WTC11 (cell line): ENCODE measurements at regions not wholly inside any gene's neighbourhood (a gene's known extent, or its start where the extent isn't known, plus 50 kb on each side); places are given as distances from the start of the nearest gene placed in this dataset.
A peak's percentile ranks its signal among the peaks of the same experiment; 100 is the strongest.

Experiments used
- ATAC-seq: fragments of 200-7000 bp; cut with Tn5 transposase; 2 replicates; pipeline ENCODE4 v1.10.0; 2021; ENCODE audit warnings: mild to moderate bottlenecking, moderate library complexity
- CTCF ChIA-PET: fragments of 300-600 bp; sonication (Branson Sonifier 250); formaldehyde crosslinking; loops from one replicate; lab custom pipeline; 2021; ENCODE audit warnings: antibody characterized with exemption; lab: Charles Lee
- POLR2A ChIA-PET: fragments of 350-600 bp; sonication (Branson Sonifier 250); formaldehyde crosslinking; loops from one replicate; lab custom pipeline; 2021; ENCODE audit warnings: antibody characterized with exemption; lab: Charles Lee
- DNase-seq: peaks from one replicate; pipeline ENCODE4 v3.0.0; 2021; ENCODE audit warnings: low spot score
- H3K27ac Mint-ChIP-seq: 2 replicates; pipeline ENCODE4 v1.8.0; 2021; ENCODE audit warnings: mixed read lengths
- H3K27me3 Mint-ChIP-seq: 2 replicates; pipeline ENCODE4 v1.8.0; 2021; ENCODE audit warnings: low read depth, mild to moderate bottlenecking, moderate library complexity, mixed read lengths
- H3K36me3 Mint-ChIP-seq: 2 replicates; pipeline ENCODE4 v1.8.0; 2021; ENCODE audit warnings: mixed read lengths
- H3K4me1 Mint-ChIP-seq: 2 replicates; pipeline ENCODE4 v1.8.0; 2022; ENCODE audit warnings: mixed read lengths
- H3K4me3 Mint-ChIP-seq: 2 replicates; pipeline ENCODE4 v1.8.0; 2021; ENCODE audit warnings: mild to moderate bottlenecking, moderate library complexity, mixed read lengths
- H3K9me3 Mint-ChIP-seq: 2 replicates; pipeline ENCODE4 v1.8.0; 2021; ENCODE audit warnings: mixed read lengths
- ESRRA ChIP-seq: sonication (generic); formaldehyde crosslinking; IDR thresholded peaks from 2 replicates; pipeline ENCODE4 v1.8.1; 2022; ENCODE audit warnings: mild to moderate bottlenecking, missing genetic modification reagents, borderline replicate concordance
- IRF2 ChIP-seq: sonication (generic); formaldehyde crosslinking; IDR thresholded peaks from 2 replicates; pipeline ENCODE4 v1.8.0; 2022; ENCODE audit warnings: low read depth, missing genetic modification reagents, borderline replicate concordance
- MXD4 ChIP-seq: fragments of 250-450 bp; sonication (Bioruptor Pico); IDR thresholded peaks from 2 replicates; pipeline ENCODE4 v1.8.0; 2021; ENCODE audit warnings: mild to moderate bottlenecking, moderate library complexity, borderline replicate concordance
- NFYB ChIP-seq: sonication (generic); formaldehyde crosslinking; conservative IDR thresholded peaks from 2 replicates; pipeline ENCODE4 v1.8.0; 2022; ENCODE audit warnings: low read depth, missing genetic modification reagents
- NR2C2 ChIP-seq: sonication (generic); formaldehyde crosslinking; IDR thresholded peaks from 2 replicates; pipeline ENCODE4 v1.8.0; 2022; ENCODE audit warnings: mild to moderate bottlenecking, missing genetic modification reagents
- SMAD3 ChIP-seq: sonication (generic); formaldehyde crosslinking; IDR thresholded peaks from 2 replicates; pipeline ENCODE4 v1.8.0; 2022; ENCODE audit warnings: missing genetic modification reagents, mild to moderate bottlenecking, borderline replicate concordance
- ZBTB43 ChIP-seq: sonication (generic); formaldehyde crosslinking; IDR thresholded peaks from 2 replicates; pipeline ENCODE4 v1.8.1; 2023; ENCODE audit warnings: mild to moderate bottlenecking, missing genetic modification reagents
- ZNF317 ChIP-seq: sonication (generic); formaldehyde crosslinking; IDR thresholded peaks from 2 replicates; pipeline ENCODE4 v1.8.1; 2023; ENCODE audit warnings: low read depth, mild to moderate bottlenecking, moderate library complexity, missing genetic modification reagents, borderline replicate concordance
- TF ChIP-seq, protein P1 (sequence below): fragments of 250-450 bp; sonication (Bioruptor Pico); IDR thresholded peaks from 2 replicates; pipeline ENCODE4 v2.1.2; 2022; ENCODE audit warnings: mild to moderate bottlenecking, moderate library complexity
- TF ChIP-seq, protein P2 (sequence below): sonication (generic); formaldehyde crosslinking; IDR thresholded peaks from 2 replicates; pipeline ENCODE4 v1.8.1; 2022; ENCODE audit warnings: mild to moderate bottlenecking, moderate library complexity, missing genetic modification reagents
- TF ChIP-seq, protein P3 (sequence below): fragments of 250-450 bp; sonication (Bioruptor Pico); IDR thresholded peaks from 2 replicates; pipeline ENCODE4 v1.9.0; 2021; ENCODE audit warnings: mild to moderate bottlenecking
- TF ChIP-seq, protein P4 (sequence below): sonication (generic); formaldehyde crosslinking; IDR thresholded peaks from 2 replicates; pipeline ENCODE4 v1.8.0; 2023; ENCODE audit warnings: mild to moderate bottlenecking, missing genetic modification reagents
- TF ChIP-seq, protein P5 (sequence below): sonication (generic); formaldehyde crosslinking; IDR thresholded peaks from 2 replicates; pipeline ENCODE4 v1.8.1; 2023; ENCODE audit warnings: mild to moderate bottlenecking, missing genetic modification reagents

DNA sequence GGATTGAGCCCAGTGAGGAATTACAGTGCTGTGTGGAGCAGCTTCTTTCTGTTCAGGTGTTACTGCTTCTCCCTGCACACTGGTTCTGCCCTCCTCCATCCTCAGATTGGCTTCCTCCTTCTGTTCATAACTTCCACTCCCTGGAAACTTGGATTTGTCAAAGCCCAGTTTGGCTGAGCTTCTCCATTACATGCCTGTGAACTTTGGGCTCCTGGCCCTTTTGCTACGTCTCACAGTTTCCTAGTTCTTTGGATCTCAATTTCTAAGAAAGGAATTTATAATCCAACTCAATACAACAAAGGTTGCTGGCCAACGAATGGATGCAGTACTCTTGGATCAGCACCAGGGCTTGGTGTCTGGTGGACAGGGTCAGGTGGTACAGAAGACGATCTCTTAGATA is 318.1 kb downstream of the RPS24 start (continued):
- TF ChIP-seq ZBTB43 (CRISPR knock-in tag) (no peak), NFYB (CRISPR knock-in tag) (no peak)

- H3K27me3 Mint-ChIP-seq = no peaks in the 10 kb centered on the region
- H3K9me3 Mint-ChIP-seq = peaks cover 2% of the 10 kb centered on the region; the same call in 1 of the 2 replicates
- TF ChIP-seq, protein P1, sequence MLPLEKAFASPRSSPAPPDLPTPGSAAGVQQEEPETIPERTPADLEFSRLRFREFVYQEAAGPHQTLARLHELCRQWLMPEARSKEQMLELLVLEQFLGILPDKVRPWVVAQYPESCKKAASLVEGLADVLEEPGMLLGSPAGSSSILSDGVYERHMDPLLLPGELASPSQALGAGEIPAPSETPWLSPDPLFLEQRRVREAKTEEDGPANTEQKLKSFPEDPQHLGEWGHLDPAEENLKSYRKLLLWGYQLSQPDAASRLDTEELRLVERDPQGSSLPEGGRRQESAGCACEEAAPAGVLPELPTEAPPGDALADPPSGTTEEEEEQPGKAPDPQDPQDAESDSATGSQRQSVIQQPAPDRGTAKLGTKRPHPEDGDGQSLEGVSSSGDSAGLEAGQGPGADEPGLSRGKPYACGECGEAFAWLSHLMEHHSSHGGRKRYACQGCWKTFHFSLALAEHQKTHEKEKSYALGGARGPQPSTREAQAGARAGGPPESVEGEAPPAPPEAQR (CRISPR knock-in tag) = no peak
- no peak for TF ChIP-seq NFYB (CRISPR knock-in tag)
- no peak for TF ChIP-seq ESRRA (CRISPR knock-in tag)
- H3K27ac Mint-ChIP-seq = no peak overlapping the region
- CTCF ChIA-PET = no interaction called here
- no peak for ATAC-seq
- no peak overlapping the region for H3K4me3 Mint-ChIP-seq
- DNase-seq = no peak
- peaks cover 25% of the 10 kb centered on the region for H3K4me1 Mint-ChIP-seq
- POLR2A ChIA-PET = no interaction called here
- H3K36me3 Mint-ChIP-seq = peaks cover 2% of the 10 kb centered on the region; the same call in 1 of the 2 replicates
Observed at GRCh38 chr10:78353636-78354035, 320.0 kb downstream of the RPS24 start.

DNA sequence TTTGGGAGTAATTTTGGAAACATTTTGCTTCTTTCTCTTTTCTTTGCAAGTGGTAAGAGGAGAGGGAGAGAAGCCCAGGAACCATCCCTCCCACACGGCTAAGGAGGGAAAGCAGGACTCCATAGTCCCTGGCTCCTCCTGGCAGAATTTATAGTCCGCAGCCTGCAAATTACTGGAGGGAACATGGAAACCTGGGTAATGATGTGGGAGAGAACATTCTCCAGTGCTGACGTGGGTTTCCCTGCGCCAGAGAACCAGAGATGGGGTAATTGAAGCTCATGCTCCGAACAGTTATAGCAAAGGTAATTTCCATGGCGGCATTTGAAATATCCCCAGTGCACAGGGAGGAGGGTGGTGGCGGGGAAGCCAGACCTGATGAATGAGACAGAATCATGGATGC is 320.4 kb downstream of the RPS24 start:
- ATAC-seq (no peak), DNase-seq (no peak)
- H3K27ac Mint-ChIP-seq = no peak overlapping the region
- H3K27me3 Mint-ChIP-seq = no peaks in the 10 kb centered on the region
- TF ChIP-seq, protein P2, sequence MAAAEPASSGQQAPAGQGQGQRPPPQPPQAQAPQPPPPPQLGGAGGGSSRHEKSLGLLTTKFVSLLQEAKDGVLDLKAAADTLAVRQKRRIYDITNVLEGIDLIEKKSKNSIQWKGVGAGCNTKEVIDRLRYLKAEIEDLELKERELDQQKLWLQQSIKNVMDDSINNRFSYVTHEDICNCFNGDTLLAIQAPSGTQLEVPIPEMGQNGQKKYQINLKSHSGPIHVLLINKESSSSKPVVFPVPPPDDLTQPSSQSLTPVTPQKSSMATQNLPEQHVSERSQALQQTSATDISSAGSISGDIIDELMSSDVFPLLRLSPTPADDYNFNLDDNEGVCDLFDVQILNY (CRISPR knock-in tag) = no peak
- TF ChIP-seq NR2C2 (CRISPR knock-in tag) (no peak), MXD4 (no peak), ZNF317 (CRISPR knock-in tag) (no peak), SMAD3 (no peak), ZBTB43 (CRISPR knock-in tag) (no peak)
- TF ChIP-seq, protein P3, sequence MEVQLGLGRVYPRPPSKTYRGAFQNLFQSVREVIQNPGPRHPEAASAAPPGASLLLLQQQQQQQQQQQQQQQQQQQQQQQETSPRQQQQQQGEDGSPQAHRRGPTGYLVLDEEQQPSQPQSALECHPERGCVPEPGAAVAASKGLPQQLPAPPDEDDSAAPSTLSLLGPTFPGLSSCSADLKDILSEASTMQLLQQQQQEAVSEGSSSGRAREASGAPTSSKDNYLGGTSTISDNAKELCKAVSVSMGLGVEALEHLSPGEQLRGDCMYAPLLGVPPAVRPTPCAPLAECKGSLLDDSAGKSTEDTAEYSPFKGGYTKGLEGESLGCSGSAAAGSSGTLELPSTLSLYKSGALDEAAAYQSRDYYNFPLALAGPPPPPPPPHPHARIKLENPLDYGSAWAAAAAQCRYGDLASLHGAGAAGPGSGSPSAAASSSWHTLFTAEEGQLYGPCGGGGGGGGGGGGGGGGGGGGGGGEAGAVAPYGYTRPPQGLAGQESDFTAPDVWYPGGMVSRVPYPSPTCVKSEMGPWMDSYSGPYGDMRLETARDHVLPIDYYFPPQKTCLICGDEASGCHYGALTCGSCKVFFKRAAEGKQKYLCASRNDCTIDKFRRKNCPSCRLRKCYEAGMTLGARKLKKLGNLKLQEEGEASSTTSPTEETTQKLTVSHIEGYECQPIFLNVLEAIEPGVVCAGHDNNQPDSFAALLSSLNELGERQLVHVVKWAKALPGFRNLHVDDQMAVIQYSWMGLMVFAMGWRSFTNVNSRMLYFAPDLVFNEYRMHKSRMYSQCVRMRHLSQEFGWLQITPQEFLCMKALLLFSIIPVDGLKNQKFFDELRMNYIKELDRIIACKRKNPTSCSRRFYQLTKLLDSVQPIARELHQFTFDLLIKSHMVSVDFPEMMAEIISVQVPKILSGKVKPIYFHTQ (CRISPR knock-in tag) = no peak
- POLR2A ChIA-PET = no interaction called here
- CTCF ChIA-PET = no interaction called here
- H3K9me3 Mint-ChIP-seq = no peaks in the 10 kb centered on the region
- H3K4me1 Mint-ChIP-seq = peaks cover 25% of the 10 kb centered on the region
- no peaks in the 10 kb centered on the region for H3K36me3 Mint-ChIP-seq
- no peak overlapping the region for H3K4me3 Mint-ChIP-seq

DNA sequence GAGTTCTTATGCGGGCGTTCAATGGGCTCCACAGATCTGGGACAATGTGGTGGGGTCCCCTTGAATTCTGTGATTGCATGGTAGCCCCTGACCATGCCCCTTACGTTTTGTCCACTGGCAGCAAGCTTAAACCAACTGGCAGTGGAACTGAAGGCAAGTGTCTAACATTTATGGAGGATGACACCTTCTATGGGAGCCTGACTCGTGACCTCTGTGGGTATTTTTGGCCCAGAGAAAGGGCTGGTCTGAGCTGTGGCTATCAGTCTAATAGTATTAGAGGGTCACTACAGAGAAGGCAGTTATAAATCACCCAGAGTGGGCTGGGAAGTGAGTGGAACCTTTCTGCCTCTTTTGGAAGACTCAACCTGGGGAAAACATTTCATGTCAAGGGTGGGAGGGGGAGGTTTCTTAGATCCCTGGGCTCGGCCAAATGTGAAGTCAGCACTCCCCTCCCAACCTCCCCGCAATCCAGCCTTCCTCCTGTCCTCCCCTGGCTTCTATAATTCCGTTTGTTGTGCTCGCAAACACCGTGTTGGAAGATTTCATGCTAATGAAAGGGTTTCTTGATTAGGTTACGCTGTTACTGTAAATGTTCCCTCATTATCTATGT is 322.7 kb downstream of the RPS24 start:
- Mint-ChIP-seq H3K27ac (peak overlapping the region; percentile 21; the same call in 1 of the 2 replicates), H3K27me3 (peaks cover 2% of the 10 kb centered on the region; the same call in 1 of the 2 replicates), H3K4me3 (no peak overlapping the region), H3K36me3 (no peaks in the 10 kb centered on the region), H3K4me1 (peaks cover 33% of the 10 kb centered on the region), H3K9me3 (no peaks in the 10 kb centered on the region)
- ChIA-PET POLR2A (no interaction called here), CTCF (no interaction called here)
- DNase-seq (no peak), ATAC-seq (no peak)
- TF ChIP-seq, protein P4, sequence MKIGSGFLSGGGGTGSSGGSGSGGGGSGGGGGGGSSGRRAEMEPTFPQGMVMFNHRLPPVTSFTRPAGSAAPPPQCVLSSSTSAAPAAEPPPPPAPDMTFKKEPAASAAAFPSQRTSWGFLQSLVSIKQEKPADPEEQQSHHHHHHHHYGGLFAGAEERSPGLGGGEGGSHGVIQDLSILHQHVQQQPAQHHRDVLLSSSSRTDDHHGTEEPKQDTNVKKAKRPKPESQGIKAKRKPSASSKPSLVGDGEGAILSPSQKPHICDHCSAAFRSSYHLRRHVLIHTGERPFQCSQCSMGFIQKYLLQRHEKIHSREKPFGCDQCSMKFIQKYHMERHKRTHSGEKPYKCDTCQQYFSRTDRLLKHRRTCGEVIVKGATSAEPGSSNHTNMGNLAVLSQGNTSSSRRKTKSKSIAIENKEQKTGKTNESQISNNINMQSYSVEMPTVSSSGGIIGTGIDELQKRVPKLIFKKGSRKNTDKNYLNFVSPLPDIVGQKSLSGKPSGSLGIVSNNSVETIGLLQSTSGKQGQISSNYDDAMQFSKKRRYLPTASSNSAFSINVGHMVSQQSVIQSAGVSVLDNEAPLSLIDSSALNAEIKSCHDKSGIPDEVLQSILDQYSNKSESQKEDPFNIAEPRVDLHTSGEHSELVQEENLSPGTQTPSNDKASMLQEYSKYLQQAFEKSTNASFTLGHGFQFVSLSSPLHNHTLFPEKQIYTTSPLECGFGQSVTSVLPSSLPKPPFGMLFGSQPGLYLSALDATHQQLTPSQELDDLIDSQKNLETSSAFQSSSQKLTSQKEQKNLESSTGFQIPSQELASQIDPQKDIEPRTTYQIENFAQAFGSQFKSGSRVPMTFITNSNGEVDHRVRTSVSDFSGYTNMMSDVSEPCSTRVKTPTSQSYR (CRISPR knock-in tag) = no peak
- TF ChIP-seq, protein P2 (CRISPR knock-in tag) = no peak
- TF ChIP-seq IRF2 (CRISPR knock-in tag) = no peak
- TF ChIP-seq, protein P5, sequence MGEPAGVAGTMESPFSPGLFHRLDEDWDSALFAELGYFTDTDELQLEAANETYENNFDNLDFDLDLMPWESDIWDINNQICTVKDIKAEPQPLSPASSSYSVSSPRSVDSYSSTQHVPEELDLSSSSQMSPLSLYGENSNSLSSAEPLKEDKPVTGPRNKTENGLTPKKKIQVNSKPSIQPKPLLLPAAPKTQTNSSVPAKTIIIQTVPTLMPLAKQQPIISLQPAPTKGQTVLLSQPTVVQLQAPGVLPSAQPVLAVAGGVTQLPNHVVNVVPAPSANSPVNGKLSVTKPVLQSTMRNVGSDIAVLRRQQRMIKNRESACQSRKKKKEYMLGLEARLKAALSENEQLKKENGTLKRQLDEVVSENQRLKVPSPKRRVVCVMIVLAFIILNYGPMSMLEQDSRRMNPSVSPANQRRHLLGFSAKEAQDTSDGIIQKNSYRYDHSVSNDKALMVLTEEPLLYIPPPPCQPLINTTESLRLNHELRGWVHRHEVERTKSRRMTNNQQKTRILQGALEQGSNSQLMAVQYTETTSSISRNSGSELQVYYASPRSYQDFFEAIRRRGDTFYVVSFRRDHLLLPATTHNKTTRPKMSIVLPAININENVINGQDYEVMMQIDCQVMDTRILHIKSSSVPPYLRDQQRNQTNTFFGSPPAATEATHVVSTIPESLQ (CRISPR knock-in tag) = no peak
